HCT116 (cell line): ENCODE measurements at regions not wholly inside any gene's neighbourhood (a gene's known extent, or its start where the extent isn't known, plus 50 kb on each side); places are given as distances from the start of the nearest gene placed in this dataset.

Experiments used
- ATAC-seq: fragments of 200-7000 bp; cut with Tn5 transposase; 2 replicates; pipeline ENCODE4 v1.9.1; 2020; ENCODE audit warnings: mild to moderate bottlenecking, moderate library complexity
- BruUV-seq: library from RNA; stranded (reverse); fragments of 400-500 nt; replicated peaks from 2 replicates; lab custom pipeline; 2021; lab: Mats Ljungman, UMichigan
- CTCF ChIA-PET: fragments of 300-600 bp; sonication (Branson Sonifier 250); formaldehyde crosslinking; loops from one replicate; lab custom pipeline; 2021; ENCODE audit warnings: antibody characterized with exemption; lab: Charles Lee
- POLR2A ChIA-PET: fragments of 300-600, 350-600 bp; sonication (Branson Sonifier 250); formaldehyde crosslinking; loops from one replicate; lab custom pipeline; 2021; ENCODE audit warnings: antibody characterized with exemption; lab: Charles Lee
- RAD21 ChIA-PET, 2 experiments: fragments of 300-600 bp; sonication (Branson Sonifier 250); formaldehyde crosslinking; loops; one replicate each; lab custom pipeline; 2023; ENCODE audit warnings: low total read pairs in 2 of 2; ENCODE audit not compliant: uncharacterized antibody in 2 of 2, unreplicated experiment in 2 of 2, low non-redundant PET in 1 of 2; lab: Charles Lee
- DNase-seq: peaks from one replicate; pipeline ENCODE4 v3.0.0-alpha.2; 2010; ENCODE audit warnings: low read depth, low spot score
- H2AFZ ChIP-seq: fragments of 200-600 bp; shearing (Covaris generic), sonication (generic); 2 replicates; pipeline ENCODE4 v1.6.1; 2017; ENCODE audit warnings: low read depth, mixed run types, mixed read lengths, antibody characterized with exemption, low read length; ENCODE audit not compliant: poor library complexity, severe bottlenecking
- H3K27ac ChIP-seq: 2 replicates; pipeline ENCODE4 v1.5.1; 2012; ENCODE audit warnings: low read depth, low read length
- H3K27me3 ChIP-seq: fragments of 200-600 bp; sonication (generic); 2 replicates; pipeline ENCODE4 v1.6.1; 2016; ENCODE audit warnings: mixed run types, low read length, mixed read lengths; ENCODE audit not compliant: insufficient read depth
- H3K36me3 ChIP-seq, 2 experiments: fragments of 200-500 bp in 1 of 2; fragments of 200-600 bp in 1 of 2; sonication (Bioruptor generic) in 1 of 2; sonication (generic) in 1 of 2; 2 replicates each; pipeline versions ENCODE4 v1.5.1 to v1.6.1; 2014 to 2016; ENCODE audit warnings: low read length in 2 of 2, inconsistent platforms in 1 of 2, mixed read lengths in 1 of 2, mixed run types in 1 of 2; ENCODE audit not compliant: insufficient read depth in 2 of 2, control insufficient read depth in 1 of 2
- H3K4me1 ChIP-seq, 2 experiments: fragments of 200-600 bp in 1 of 2; sonication (generic) in 1 of 2; 2 replicates each; pipeline versions ENCODE4 v1.5.1 to v1.6.1; 2012 to 2017; ENCODE audit warnings: low read length in 2 of 2, inconsistent platforms in 1 of 2, mild to moderate bottlenecking in 1 of 2, mixed read lengths in 1 of 2, mixed run types in 1 of 2, moderate library complexity in 1 of 2; ENCODE audit not compliant: insufficient read depth in 2 of 2, control insufficient read depth in 1 of 2
- H3K4me2 ChIP-seq: fragments of 200-600 bp; sonication (generic); 2 replicates; pipeline ENCODE4 v1.6.1; 2017; ENCODE audit warnings: mixed run types, low read length, mixed read lengths
- H3K4me3 ChIP-seq, 2 experiments: fragments of 200-600 bp in 1 of 2; sonication (generic) in 1 of 2; replicated peaks in 1 of 2; 2 replicates each; pipeline ENCODE4 v1.5.1; 2011 to 2016; ENCODE audit warnings: low read length in 2 of 2, control low read depth in 1 of 2, low read depth in 1 of 2, mild to moderate bottlenecking in 1 of 2, mixed read lengths in 1 of 2, mixed run types in 1 of 2
- H3K79me2 ChIP-seq: fragments of 200-600 bp; sonication (generic); 2 replicates; pipeline ENCODE4 v1.6.1; 2017; ENCODE audit warnings: mild to moderate bottlenecking, mixed run types, low read length, moderate library complexity, mixed read lengths; ENCODE audit not compliant: insufficient read depth
- H3K9ac ChIP-seq: fragments of 200-600 bp; sonication (generic); 2 replicates; pipeline ENCODE4 v1.6.1; 2016; ENCODE audit warnings: low read length, mixed read lengths
- H3K9me2 ChIP-seq: fragments of 200-600 bp; sonication (generic), shearing (Covaris generic); 2 replicates; pipeline ENCODE4 v1.6.1; 2017; ENCODE audit warnings: mixed run types, mild to moderate bottlenecking, moderate library complexity; ENCODE audit not compliant: insufficient read depth
- H3K9me3 ChIP-seq, 2 experiments: fragments of 200-500 bp in 1 of 2; fragments of 200-600 bp in 1 of 2; sonication (Bioruptor generic) in 1 of 2; sonication (generic) in 1 of 2; 2 replicates each; pipeline ENCODE4 v1.6.1; 2014 to 2017; ENCODE audit warnings: low read length in 2 of 2, mixed read lengths in 2 of 2, inconsistent platforms in 1 of 2, low read depth in 1 of 2, mild to moderate bottlenecking in 1 of 2, mixed run types in 1 of 2, moderate library complexity in 1 of 2; ENCODE audit not compliant: control insufficient read depth in 1 of 2, insufficient read depth in 1 of 2
- H4K20me1 ChIP-seq: fragments of 200-600 bp; sonication (generic), shearing (Covaris generic); 2 replicates; pipeline ENCODE4 v1.6.1; 2017; ENCODE audit warnings: mixed run types, mild to moderate bottlenecking, moderate library complexity; ENCODE audit not compliant: insufficient read depth
- CEBPB ChIP-seq: IDR thresholded peaks from 2 replicates; pipeline ENCODE4 v1.6.1; 2012; ENCODE audit warnings: low read depth
- EGR1 ChIP-seq: IDR thresholded peaks from 2 replicates; pipeline ENCODE4 v1.6.1; 2012; ENCODE audit warnings: low read depth
- FOSL1 ChIP-seq: IDR thresholded peaks from 2 replicates; pipeline ENCODE4 v1.6.1; 2012; ENCODE audit warnings: low read depth
- POLR2A ChIP-seq: IDR thresholded peaks from 2 replicates; pipeline ENCODE4 v1.7.0; 2011; ENCODE audit warnings: borderline replicate concordance; ENCODE audit not compliant: insufficient read depth, insufficient read length; ENCODE audit errors: extremely low read depth
- RAD21 ChIP-seq: IDR thresholded peaks from 2 replicates; pipeline ENCODE4 v1.6.1; 2012; ENCODE audit warnings: low read depth, mild to moderate bottlenecking
- ZNF274 ChIP-seq: fragments of 200-500 bp; sonication (Bioruptor generic); IDR thresholded peaks from 2 replicates; pipeline ENCODE4 v1.6.1; 2014; ENCODE audit warnings: mild to moderate bottlenecking, low read depth, low read length, inconsistent platforms
- intact Hi-C: fragments of 100-400 bp; cut with micrococcal nuclease; formaldehyde crosslinking; loops from 2 replicates; pipeline ENCODE4 v1.10.0; 2022
- TF ChIP-seq, protein P1 (sequence below): IDR thresholded peaks from 2 replicates; pipeline ENCODE4 v1.6.1; 2012; ENCODE audit warnings: low read depth
- TF ChIP-seq, protein P2 (sequence below), 3 experiments: fragments of 200-600 bp in 1 of 3; sonication (generic) in 1 of 3; IDR thresholded peaks in 2 of 3; conservative IDR thresholded peaks in 1 of 3; 2 replicates each; pipeline ENCODE4 v1.5.1; 2012 to 2017; ENCODE audit warnings: low read depth in 2 of 3, low read length in 2 of 3, antibody characterized with exemption in 1 of 3, borderline replicate concordance in 1 of 3, control low read depth in 1 of 3, mild to moderate bottlenecking in 1 of 3, mixed read lengths in 1 of 3, mixed run types in 1 of 3, moderate library complexity in 1 of 3; ENCODE audit not compliant: insufficient read depth in 1 of 3

DNA sequence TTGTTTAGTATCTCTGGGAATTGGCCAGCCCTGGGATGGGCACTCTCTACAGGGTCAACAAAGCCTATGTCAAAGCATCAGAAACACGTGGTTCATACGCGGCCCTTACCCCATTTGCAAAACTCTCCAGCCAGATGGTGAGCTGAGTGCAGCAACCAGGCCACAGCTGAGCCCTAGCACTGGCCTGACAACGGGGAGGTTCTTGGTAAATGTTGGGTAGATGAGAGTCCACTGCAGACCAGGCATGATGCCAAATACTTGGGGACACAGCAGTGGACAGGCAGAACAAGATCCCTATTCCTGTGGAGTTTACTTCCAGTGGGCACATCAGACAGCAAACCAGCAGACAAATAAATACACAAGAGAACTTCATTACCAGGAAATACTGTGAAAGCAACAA is 172.1 kb upstream of the SYT13 start:
- H3K4me1 ChIP-seq, result no peaks in the 10 kb centered on the region
- RAD21 ChIA-PET, result no interaction called here
- no peaks in the 10 kb centered on the region for H3K9me3 ChIP-seq
- CTCF ChIA-PET, result no interaction called here
- no peak overlapping the region for H3K4me3 ChIP-seq
- no peaks in the 10 kb centered on the region for H3K9me2 ChIP-seq
- no peak overlapping the region for H2AFZ ChIP-seq
- TF ChIP-seq, protein P1, sequence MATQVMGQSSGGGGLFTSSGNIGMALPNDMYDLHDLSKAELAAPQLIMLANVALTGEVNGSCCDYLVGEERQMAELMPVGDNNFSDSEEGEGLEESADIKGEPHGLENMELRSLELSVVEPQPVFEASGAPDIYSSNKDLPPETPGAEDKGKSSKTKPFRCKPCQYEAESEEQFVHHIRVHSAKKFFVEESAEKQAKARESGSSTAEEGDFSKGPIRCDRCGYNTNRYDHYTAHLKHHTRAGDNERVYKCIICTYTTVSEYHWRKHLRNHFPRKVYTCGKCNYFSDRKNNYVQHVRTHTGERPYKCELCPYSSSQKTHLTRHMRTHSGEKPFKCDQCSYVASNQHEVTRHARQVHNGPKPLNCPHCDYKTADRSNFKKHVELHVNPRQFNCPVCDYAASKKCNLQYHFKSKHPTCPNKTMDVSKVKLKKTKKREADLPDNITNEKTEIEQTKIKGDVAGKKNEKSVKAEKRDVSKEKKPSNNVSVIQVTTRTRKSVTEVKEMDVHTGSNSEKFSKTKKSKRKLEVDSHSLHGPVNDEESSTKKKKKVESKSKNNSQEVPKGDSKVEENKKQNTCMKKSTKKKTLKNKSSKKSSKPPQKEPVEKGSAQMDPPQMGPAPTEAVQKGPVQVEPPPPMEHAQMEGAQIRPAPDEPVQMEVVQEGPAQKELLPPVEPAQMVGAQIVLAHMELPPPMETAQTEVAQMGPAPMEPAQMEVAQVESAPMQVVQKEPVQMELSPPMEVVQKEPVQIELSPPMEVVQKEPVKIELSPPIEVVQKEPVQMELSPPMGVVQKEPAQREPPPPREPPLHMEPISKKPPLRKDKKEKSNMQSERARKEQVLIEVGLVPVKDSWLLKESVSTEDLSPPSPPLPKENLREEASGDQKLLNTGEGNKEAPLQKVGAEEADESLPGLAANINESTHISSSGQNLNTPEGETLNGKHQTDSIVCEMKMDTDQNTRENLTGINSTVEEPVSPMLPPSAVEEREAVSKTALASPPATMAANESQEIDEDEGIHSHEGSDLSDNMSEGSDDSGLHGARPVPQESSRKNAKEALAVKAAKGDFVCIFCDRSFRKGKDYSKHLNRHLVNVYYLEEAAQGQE, result no peak
- no peak overlapping the region for H3K9ac ChIP-seq
- POLR2A ChIA-PET, result no interaction called here
- BruUV-seq, result no TSS peak
- intact Hi-C loops, result no loop called here
- ATAC-seq, result no peak
- DNase-seq, result no peak
- H3K27me3 ChIP-seq, result peaks cover 57% of the 10 kb centered on the region
- no peaks in the 10 kb centered on the region for H3K36me3 ChIP-seq
- no peak overlapping the region for H3K27ac ChIP-seq
- H3K4me2 ChIP-seq, result no peak overlapping the region
- no peaks in the 10 kb centered on the region for H4K20me1 ChIP-seq
- H3K79me2 ChIP-seq, result no peaks in the 10 kb centered on the region

DNA sequence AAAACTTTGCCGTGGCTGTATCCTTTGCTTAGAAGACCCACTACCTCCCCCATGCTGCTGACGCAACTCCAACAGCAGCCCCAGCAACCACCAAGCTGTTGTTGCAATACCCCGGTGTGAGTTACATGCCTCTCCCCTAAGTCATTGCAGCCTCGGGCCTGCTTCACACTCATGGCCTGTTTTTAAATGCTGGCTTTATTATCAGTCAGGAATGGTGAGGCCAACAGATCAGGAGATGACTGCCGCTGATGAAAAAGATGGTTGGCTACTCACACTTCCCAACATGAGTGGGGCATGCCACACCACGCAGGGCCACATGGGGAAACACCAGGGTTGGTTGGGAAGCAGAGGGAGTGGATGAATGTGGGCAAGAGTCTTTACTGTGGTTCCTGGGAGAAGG is 171.5 kb upstream of the SYT13 start:
- H3K36me3 ChIP-seq, result no peaks in the 10 kb centered on the region
- peaks cover 53% of the 10 kb centered on the region for H3K27me3 ChIP-seq
- H3K79me2 ChIP-seq, result no peaks in the 10 kb centered on the region
- H2AFZ ChIP-seq, result no peak overlapping the region
- no peaks in the 10 kb centered on the region for H3K9me3 ChIP-seq
- no TSS peak for BruUV-seq
- DNase-seq, result no peak
- no peaks in the 10 kb centered on the region for H3K9me2 ChIP-seq
- intact Hi-C loops, result no loop called here
- no peak overlapping the region for H3K4me2 ChIP-seq
- H3K4me3 ChIP-seq, result no peak overlapping the region
- ATAC-seq, result no peak
- H3K27ac ChIP-seq, result no peak overlapping the region
- CTCF ChIA-PET, result no interaction called here
- H3K9ac ChIP-seq, result no peak overlapping the region
- POLR2A ChIA-PET, result no interaction called here
- TF ChIP-seq RAD21 (no peak), POLR2A (no peak), CEBPB (0 out of 2 replicates have a peak, but pooled peaks have one; percentile 18), FOSL1 (no peak), EGR1 (no peak), ZNF274 (no peak)
- TF ChIP-seq, protein P2, sequence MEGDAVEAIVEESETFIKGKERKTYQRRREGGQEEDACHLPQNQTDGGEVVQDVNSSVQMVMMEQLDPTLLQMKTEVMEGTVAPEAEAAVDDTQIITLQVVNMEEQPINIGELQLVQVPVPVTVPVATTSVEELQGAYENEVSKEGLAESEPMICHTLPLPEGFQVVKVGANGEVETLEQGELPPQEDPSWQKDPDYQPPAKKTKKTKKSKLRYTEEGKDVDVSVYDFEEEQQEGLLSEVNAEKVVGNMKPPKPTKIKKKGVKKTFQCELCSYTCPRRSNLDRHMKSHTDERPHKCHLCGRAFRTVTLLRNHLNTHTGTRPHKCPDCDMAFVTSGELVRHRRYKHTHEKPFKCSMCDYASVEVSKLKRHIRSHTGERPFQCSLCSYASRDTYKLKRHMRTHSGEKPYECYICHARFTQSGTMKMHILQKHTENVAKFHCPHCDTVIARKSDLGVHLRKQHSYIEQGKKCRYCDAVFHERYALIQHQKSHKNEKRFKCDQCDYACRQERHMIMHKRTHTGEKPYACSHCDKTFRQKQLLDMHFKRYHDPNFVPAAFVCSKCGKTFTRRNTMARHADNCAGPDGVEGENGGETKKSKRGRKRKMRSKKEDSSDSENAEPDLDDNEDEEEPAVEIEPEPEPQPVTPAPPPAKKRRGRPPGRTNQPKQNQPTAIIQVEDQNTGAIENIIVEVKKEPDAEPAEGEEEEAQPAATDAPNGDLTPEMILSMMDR (IDR thresholded peaks at IDR 0.05 in 2 of 3, conservative IDR thresholded peaks at IDR 0.05 in 1 of 3; ENCODE audit: borderline replicate concordance in 1 of 3, insufficient read depth in 1 of 3, low read depth in 2 of 3, low read length in 2 of 3), result no peak
- H3K4me1 ChIP-seq, result no peaks in the 10 kb centered on the region
- RAD21 ChIA-PET, result no interaction called here
- no peaks in the 10 kb centered on the region for H4K20me1 ChIP-seq
